ENCODE measurements at regions not wholly inside any gene's neighbourhood (a gene's known extent, or its start where the extent isn't known, plus 50 kb on each side); places are given as distances from the start of the nearest gene placed in this dataset.
A peak's percentile ranks its signal among the peaks of the same experiment; 100 is the strongest.

- Histone ChIP-seq H3K27ac (ENCODE audit: extremely low read depth, low read depth, low read length) (no peak overlapping the region), H4K20me1 (replicated peaks; ENCODE audit: control insufficient read depth, insufficient read depth, low read length) (peaks cover 25% of the 10 kb centered on the region), H2AFZ (ENCODE audit: low read depth, low read length) (peak overlapping the region; percentile 49), H3K4me2 (ENCODE audit: insufficient read depth, low read length) (no peak overlapping the region), H3K9me1 (ENCODE audit: control insufficient read depth, insufficient read depth, low read length) (no peaks in the 10 kb centered on the region), H3K9me3 (replicated peaks; ENCODE audit: control insufficient read depth, insufficient read depth, low read depth, low read length) (no peaks in the 10 kb centered on the region), H3K79me2 (ENCODE audit: control insufficient read depth, insufficient read depth, low read length) (no peaks in the 10 kb centered on the region), H3K4me1 (replicated peaks in 1 of 2; ENCODE audit: control insufficient read depth in 2 of 2, insufficient read depth in 2 of 2, low read length in 2 of 2) (peaks cover 10 to 22% of the 10 kb centered on the region in 2 experiments; a peak in 4 of 5 replicates), H3K36me3 (ENCODE audit: control insufficient read depth, insufficient read depth, low read length) (no peaks in the 10 kb centered on the region), H3K27me3 (ENCODE audit: control insufficient read depth in 2 of 2, insufficient read depth in 2 of 2, low read length in 2 of 2) (peaks cover 30 to 66% of the 10 kb centered on the region in 2 experiments; a peak in 4 of 5 replicates), H3K9ac (ENCODE audit: insufficient read depth in 1 of 2, low read depth in 2 of 2, low read length in 2 of 2) (peak overlapping the region in 1 of 2 experiments; percentile 48; a peak in 2 of 4 replicates), H3K4me3 (no peak overlapping the region)
- no TSS peak for BruUV-seq (replicated peaks)
- DNase-seq (ENCODE audit: extremely low read depth in 1 of 4, low spot score in 3 of 4) (no peak), ATAC-seq (no peak), FAIRE-seq (peak; percentile 64)
- CTCF ChIA-PET (ENCODE audit: low intra/inter-chr PET ratio) = no interaction called here
- TF ChIP-seq BCL6 (CRISPR knock-in tag; IDR thresholded peaks at IDR 0.05) (no peak), SNIP1 (IDR thresholded peaks at IDR 0.05; ENCODE audit: low read depth) (no peak), RFX1 (IDR thresholded peaks at IDR 0.05) (no peak), GATAD2B (IDR thresholded peaks at IDR 0.05; ENCODE audit: borderline replicate concordance) (no peak), PKNOX1 (IDR thresholded peaks at IDR 0.05) (peak; percentile 55), SPI1 (IDR thresholded peaks at IDR 0.05; ENCODE audit: borderline replicate concordance, low read depth, low read length) (0 out of 2 replicates have a peak, but pooled peaks have one; percentile 35), CCAR2 (IDR thresholded peaks at IDR 0.05; ENCODE audit: low read depth, low read length) (no peak), ZNF583 (CRISPR knock-in tag; IDR thresholded peaks at IDR 0.05) (no peak), STAG1 (CRISPR knock-in tag; IDR thresholded peaks at IDR 0.05; ENCODE audit: borderline replicate concordance) (no peak), ZNF175 (CRISPR knock-in tag; IDR thresholded peaks at IDR 0.05; ENCODE audit: low read depth) (0 out of 2 replicates have a peak, but pooled peaks have one; percentile 27), ZNF282 (CRISPR knock-in tag; IDR thresholded peaks at IDR 0.05) (no peak), PRDM10 (IDR thresholded peaks at IDR 0.05; ENCODE audit: partially characterized antibody) (no peak), HEY1 (CRISPR knock-in tag; IDR thresholded peaks at IDR 0.05; ENCODE audit: borderline replicate concordance) (no peak), ZNF586 (CRISPR knock-in tag; conservative IDR thresholded peaks at IDR 0.05) (no peak), ELF1 (tag; IDR thresholded peaks at IDR 0.05) (peak; percentile 73)
- POLR2A ChIA-PET = interaction anchor here (0.9 kb wide), 1 partner anchor 10 kb away, joined by 3 read pairs; no protein-coding TSS in a partner anchor
- in situ Hi-C loops (cut with MboI) (no loop called here), intact Hi-C loops (cut with micrococcal nuclease) (no loop called here)
- 16% methylated on average over 17 of the region's 18 CpGs for WGBS (ENCODE audit: insufficient coverage, low coverage, missing lambda C conversion rate)
Measured at GRCh38 chr3:13233487-13234485, 160.6 kb upstream of the IQSEC1 start.

Data from K562 (cell line).